Peyer's patch (tissue), 4 donors: ENCODE measurements at regions not wholly inside any gene's neighbourhood (a gene's known extent, or its start where the extent isn't known, plus 50 kb on each side); places are given as distances from the start of the nearest gene placed in this dataset.

ENCODE experiments used
- POLR2A ChIP-seq, 2 donors: fragments of 450-650 bp; IDR thresholded peaks; one replicate each; pipeline ENCODE4 v1.5.1; 2017; ENCODE audit warnings: antibody characterized with exemption in 2 of 2, mild to moderate bottlenecking in 2 of 2, moderate library complexity in 2 of 2
- TF ChIP-seq, protein P1 (sequence below), 6 experiments: fragments of 450-650 bp in 4 of 6; fragments of 200-600 bp in 2 of 6; sonication (generic) in 1 of 6; IDR thresholded peaks; one replicate each; pipeline ENCODE4 v1.5.1; 2017 to 2019; ENCODE audit warnings: antibody characterized with exemption in 6 of 6, mild to moderate bottlenecking in 3 of 6, moderate library complexity in 1 of 6

- TF ChIP-seq, protein P1, sequence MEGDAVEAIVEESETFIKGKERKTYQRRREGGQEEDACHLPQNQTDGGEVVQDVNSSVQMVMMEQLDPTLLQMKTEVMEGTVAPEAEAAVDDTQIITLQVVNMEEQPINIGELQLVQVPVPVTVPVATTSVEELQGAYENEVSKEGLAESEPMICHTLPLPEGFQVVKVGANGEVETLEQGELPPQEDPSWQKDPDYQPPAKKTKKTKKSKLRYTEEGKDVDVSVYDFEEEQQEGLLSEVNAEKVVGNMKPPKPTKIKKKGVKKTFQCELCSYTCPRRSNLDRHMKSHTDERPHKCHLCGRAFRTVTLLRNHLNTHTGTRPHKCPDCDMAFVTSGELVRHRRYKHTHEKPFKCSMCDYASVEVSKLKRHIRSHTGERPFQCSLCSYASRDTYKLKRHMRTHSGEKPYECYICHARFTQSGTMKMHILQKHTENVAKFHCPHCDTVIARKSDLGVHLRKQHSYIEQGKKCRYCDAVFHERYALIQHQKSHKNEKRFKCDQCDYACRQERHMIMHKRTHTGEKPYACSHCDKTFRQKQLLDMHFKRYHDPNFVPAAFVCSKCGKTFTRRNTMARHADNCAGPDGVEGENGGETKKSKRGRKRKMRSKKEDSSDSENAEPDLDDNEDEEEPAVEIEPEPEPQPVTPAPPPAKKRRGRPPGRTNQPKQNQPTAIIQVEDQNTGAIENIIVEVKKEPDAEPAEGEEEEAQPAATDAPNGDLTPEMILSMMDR (IDR thresholded peaks at IDR 0.05), result no peak
- TF ChIP-seq POLR2A (IDR thresholded peaks at IDR 0.05), result no peak
Observed at GRCh38 chr5:135119481-135119880, 85.5 kb upstream of the PITX1 start.
